ENCODE measurements at regions not wholly inside any gene's neighbourhood (a gene's known extent, or its start where the extent isn't known, plus 50 kb on each side); places are given as distances from the start of the nearest gene placed in this dataset.

- DNase-seq, result no peak
- Histone ChIP-seq H3K27me3 (no peaks in the 10 kb centered on the region), H3K36me3 (no peaks in the 10 kb centered on the region), H3K4me3 (no peak overlapping the region), H3K27ac (no peak overlapping the region), H3K4me1 (peaks cover 0 to 4% (median 0%) of the 10 kb centered on the region in 4 donors), H3K9me3 (no peaks in the 10 kb centered on the region)
- TF ChIP-seq CTCF (IDR thresholded peaks at IDR 0.05), result no peak
- TF ChIP-seq EP300 (IDR thresholded peaks at IDR 0.05), result no peak
- TF ChIP-seq POLR2AphosphoS5 (IDR thresholded peaks at IDR 0.05), result no peak
- no peak for TF ChIP-seq POLR2A (IDR thresholded peaks at IDR 0.05)
- intact Hi-C loops (cut with DNase I), result no loop called here
- WGBS, 2 donors, result 89 to 93% methylated on average over 8 of the region's 8 CpGs
Observed at GRCh38 chr10:128525936-128526335, 399.7 kb upstream of the MKI67 start.

GRCh38 chr10:128526791-128527375 is 400.7 kb upstream of the MKI67 start:
- Histone ChIP-seq H3K36me3 (no peaks in the 10 kb centered on the region), H3K4me3 (peak overlapping the region in 1 of 4 donors; percentile 4), H3K9me3 (no peaks in the 10 kb centered on the region), H3K27me3 (no peaks in the 10 kb centered on the region), H3K4me1 (peaks cover 0 to 4% (median 0%) of the 10 kb centered on the region in 4 donors), H3K27ac (no peak overlapping the region)
- 62 to 79% methylated on average over 17 of the region's 17 CpGs for WGBS, 2 donors
- no peak for DNase-seq
- intact Hi-C loops (cut with DNase I), result no loop called here
- TF ChIP-seq POLR2AphosphoS5 (IDR thresholded peaks at IDR 0.05) (no peak), CTCF (IDR thresholded peaks at IDR 0.05) (no peak), EP300 (IDR thresholded peaks at IDR 0.05) (no peak), POLR2A (IDR thresholded peaks at IDR 0.05) (no peak)

GRCh38 chr10:128527711-128528110 is 401.5 kb upstream of the MKI67 start:
- no peaks in the 10 kb centered on the region for H3K9me3 ChIP-seq
- 67 to 75% methylated on average over 8 of the region's 8 CpGs for WGBS, 2 donors
- intact Hi-C loops (cut with DNase I), result loop anchor here (2.0 kb wide), 1 partner anchor 203 kb away; no protein-coding TSS in a partner anchor
- H3K27ac ChIP-seq, result no peak overlapping the region
- H3K36me3 ChIP-seq, result no peaks in the 10 kb centered on the region
- H3K4me1 ChIP-seq, result peaks cover 0 to 4% (median 0%) of the 10 kb centered on the region in 4 donors
- H3K27me3 ChIP-seq, result no peaks in the 10 kb centered on the region
- no peak overlapping the region for H3K4me3 ChIP-seq
- no peak for DNase-seq
- no peak for TF ChIP-seq POLR2A (IDR thresholded peaks at IDR 0.05)
- TF ChIP-seq EP300 (IDR thresholded peaks at IDR 0.05), result no peak
- TF ChIP-seq CTCF (IDR thresholded peaks at IDR 0.05), result no peak
- TF ChIP-seq POLR2AphosphoS5 (IDR thresholded peaks at IDR 0.05), result no peak

GRCh38 chr10:128528167-128528566 is 401.9 kb upstream of the MKI67 start:
- H3K4me1 ChIP-seq, result peaks cover 0 to 4% (median 0%) of the 10 kb centered on the region in 4 donors
- 81 to 85% methylated on average over 2 of the region's 2 CpGs for WGBS, 2 donors
- no peak for TF ChIP-seq EP300 (IDR thresholded peaks at IDR 0.05)
- no peak for TF ChIP-seq POLR2AphosphoS5 (IDR thresholded peaks at IDR 0.05)
- no peak for TF ChIP-seq POLR2A (IDR thresholded peaks at IDR 0.05)
- TF ChIP-seq CTCF (IDR thresholded peaks at IDR 0.05), result no peak
- no peaks in the 10 kb centered on the region for H3K27me3 ChIP-seq
- H3K36me3 ChIP-seq, result no peaks in the 10 kb centered on the region
- no peak overlapping the region for H3K27ac ChIP-seq
- H3K9me3 ChIP-seq, result no peaks in the 10 kb centered on the region
- no peak for DNase-seq
- intact Hi-C loops (cut with DNase I), result loop anchor here (2.0 kb wide), 1 partner anchor 203 kb away; no protein-coding TSS in a partner anchor
- H3K4me3 ChIP-seq, result no peak overlapping the region

GRCh38 chr10:128528781-128529180 is 402.6 kb upstream of the MKI67 start:
- DNase-seq, result no peak
- H3K9me3 ChIP-seq, result no peaks in the 10 kb centered on the region
- no peaks in the 10 kb centered on the region for H3K36me3 ChIP-seq
- intact Hi-C loops (cut with DNase I), result loop anchor here (2.0 kb wide), 1 partner anchor 204 kb away; no protein-coding TSS in a partner anchor
- no peaks in the 10 kb centered on the region for H3K27me3 ChIP-seq
- no peak overlapping the region for H3K4me3 ChIP-seq
- H3K27ac ChIP-seq, result no peak overlapping the region
- peaks cover 0 to 4% (median 0%) of the 10 kb centered on the region in 4 donors for H3K4me1 ChIP-seq
- WGBS, 2 donors, result 68 to 88% methylated on average over 11 of the region's 11 CpGs
- TF ChIP-seq CTCF (IDR thresholded peaks at IDR 0.05) (no peak), POLR2AphosphoS5 (IDR thresholded peaks at IDR 0.05) (no peak), EP300 (IDR thresholded peaks at IDR 0.05) (no peak), POLR2A (IDR thresholded peaks at IDR 0.05) (no peak)

All from sigmoid colon (tissue), 6 donors.